H4 (cell line): ENCODE measurements at regions not wholly inside any gene's neighbourhood (a gene's known extent, or its start where the extent isn't known, plus 50 kb on each side); places are given as distances from the start of the nearest gene placed in this dataset.
"Not testable (repeated sequence)": the region's sequence is repeated elsewhere in the genome, so short reads cannot be mapped to it uniquely, and the experiment has no call there.

Source experiments
- DNase-seq: peaks from one replicate; pipeline ENCODE4 v3.0.0-alpha.2; 2015; ENCODE audit warnings: low spot score

GRCh38 chr10:33501161-33501560 is 166.7 kb upstream of the NRP1 start:
- no peak for DNase-seq

- no peak for DNase-seq
These were observed 164.0 kb upstream of the NRP1 start for GRCh38 chr10:33498391-33498891.

- DNase-seq, result no peak
These were observed 162.9 kb upstream of the NRP1 start for GRCh38 chr10:33497338-33497737.

GRCh38 chr10:33496096-33496495 is 161.6 kb upstream of the NRP1 start:
- no peak for DNase-seq

- DNase-seq, result no peak
These were observed 160.3 kb upstream of the NRP1 start for GRCh38 chr10:33494694-33495265.

GRCh38 chr10:33493978-33494377 is 159.5 kb upstream of the NRP1 start:
- DNase-seq, result no peak

GRCh38 chr10:33493497-33493896 is 159.0 kb upstream of the NRP1 start:
- no peak for DNase-seq

GRCh38 chr10:33492701-33493345 is 158.4 kb upstream of the NRP1 start:
- no peak for DNase-seq

- DNase-seq, result no peak
These were observed 155.2 kb upstream of the NRP1 start for GRCh38 chr10:33489501-33490176.

GRCh38 chr10:33487014-33487776 is 152.7 kb upstream of the NRP1 start:
- peak; percentile 29 for DNase-seq

- DNase-seq, result no peak
These were observed 150.8 kb upstream of the NRP1 start for GRCh38 chr10:33485276-33485675.

- peak; percentile 41 for DNase-seq
These were observed 150.3 kb upstream of the NRP1 start for GRCh38 chr10:33484787-33485186.

- DNase-seq, result no peak
These were observed 149.3 kb upstream of the NRP1 start for GRCh38 chr10:33483816-33484190.

GRCh38 chr10:33483124-33483815 is 148.8 kb upstream of the NRP1 start:
- no peak for DNase-seq

- DNase-seq, result no peak
These were observed 148.0 kb upstream of the NRP1 start for GRCh38 chr10:33482486-33482885.

- no peak for DNase-seq
These were observed 146.7 kb upstream of the NRP1 start for GRCh38 chr10:33481184-33481583.

- DNase-seq, result not testable (repeated sequence)
These were observed 145.9 kb upstream of the NRP1 start for GRCh38 chr10:33480417-33480816.

- no peak for DNase-seq
These were observed 144.2 kb upstream of the NRP1 start for GRCh38 chr10:33478675-33479125.

- DNase-seq, result no peak
These were observed 143.7 kb upstream of the NRP1 start for GRCh38 chr10:33478089-33478674.

GRCh38 chr10:33477291-33478088 is 143.0 kb upstream of the NRP1 start:
- DNase-seq, result no peak
